Activated naive CD4-positive, alpha-beta T cell treated with anti-CD3 and anti-CD28 coated beads, Interleukin-2, amount 50 U/mL, for 24 hours (primary cell): ENCODE measurements at regions not wholly inside any gene's neighbourhood (a gene's known extent, or its start where the extent isn't known, plus 50 kb on each side); places are given as distances from the start of the nearest gene placed in this dataset.

ENCODE experiments used
- H3K27ac Mint-ChIP-seq: one replicate; pipeline ENCODE4 v1.8.0; 2021; ENCODE audit warnings: mild to moderate bottlenecking, mixed read lengths
- H3K27me3 Mint-ChIP-seq: one replicate; pipeline ENCODE4 v1.8.0; 2021; ENCODE audit warnings: mixed read lengths
- H3K36me3 Mint-ChIP-seq: one replicate; pipeline ENCODE4 v1.8.0; 2021; ENCODE audit warnings: mixed read lengths
- H3K4me1 Mint-ChIP-seq: one replicate; pipeline ENCODE4 v1.8.0; 2021; ENCODE audit warnings: mixed read lengths
- H3K4me3 Mint-ChIP-seq: one replicate; pipeline ENCODE4 v1.8.0; 2021; ENCODE audit warnings: mild to moderate bottlenecking, mixed read lengths
- H3K9me3 Mint-ChIP-seq: one replicate; pipeline ENCODE4 v1.8.0; 2021; ENCODE audit warnings: mixed read lengths

GRCh38 chr1:218633238-218633988 is 288.3 kb downstream of the TGFB2 start:
- Mint-ChIP-seq H3K9me3 (peaks cover 5% of the 10 kb centered on the region), H3K27ac (no peak overlapping the region), H3K36me3 (no peaks in the 10 kb centered on the region), H3K4me1 (no peaks in the 10 kb centered on the region), H3K4me3 (no peak overlapping the region), H3K27me3 (no peaks in the 10 kb centered on the region)

GRCh38 chr1:218634212-218634611 is 289.1 kb downstream of the TGFB2 start:
- H3K4me1 Mint-ChIP-seq = no peaks in the 10 kb centered on the region
- no peak overlapping the region for H3K4me3 Mint-ChIP-seq
- peaks cover 4% of the 10 kb centered on the region for H3K9me3 Mint-ChIP-seq
- H3K27me3 Mint-ChIP-seq = no peaks in the 10 kb centered on the region
- H3K36me3 Mint-ChIP-seq = no peaks in the 10 kb centered on the region
- no peak overlapping the region for H3K27ac Mint-ChIP-seq

DNA sequence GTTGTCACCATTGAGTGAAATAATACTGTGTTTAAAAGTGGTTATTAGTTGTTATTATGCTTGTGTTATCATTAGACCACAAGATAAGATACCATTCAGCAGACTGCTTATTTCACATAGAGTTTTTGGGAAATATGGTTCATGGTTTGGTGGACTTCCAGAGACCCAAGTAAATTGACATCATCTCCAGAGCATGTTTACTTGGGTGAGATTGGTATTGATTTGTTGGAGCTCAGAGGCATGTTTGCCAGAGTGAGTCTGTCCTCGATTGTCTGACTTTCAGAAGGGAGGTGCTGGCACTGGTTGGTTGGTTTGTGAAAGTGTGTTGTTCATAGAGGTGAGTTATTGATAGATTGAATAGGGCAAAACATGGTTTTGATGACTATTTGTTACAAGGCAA is 291.4 kb downstream of the TGFB2 start:
- H3K36me3 Mint-ChIP-seq = no peaks in the 10 kb centered on the region
- no peaks in the 10 kb centered on the region for H3K27me3 Mint-ChIP-seq
- H3K9me3 Mint-ChIP-seq = peaks cover 4% of the 10 kb centered on the region
- H3K4me3 Mint-ChIP-seq = no peak overlapping the region
- no peaks in the 10 kb centered on the region for H3K4me1 Mint-ChIP-seq
- H3K27ac Mint-ChIP-seq = no peak overlapping the region

DNA sequence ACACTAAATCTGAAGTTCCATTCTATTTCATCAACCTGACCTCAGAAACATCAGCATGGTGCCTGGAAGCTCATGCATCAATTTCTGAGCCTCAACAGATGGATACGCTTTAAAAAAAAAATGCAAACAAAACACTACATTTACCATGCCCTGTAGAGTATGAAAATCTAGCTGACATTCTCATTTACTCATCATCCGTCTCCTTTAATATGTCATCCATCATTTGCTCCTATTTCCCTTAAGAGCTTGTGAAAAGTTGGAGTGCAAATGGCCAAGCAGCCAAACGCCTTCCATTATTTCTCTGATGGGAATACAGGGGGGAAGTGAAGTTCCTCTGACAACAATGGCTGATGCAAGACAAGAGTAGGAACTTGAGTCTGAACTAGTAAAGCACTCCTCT is 295.0 kb downstream of the TGFB2 start:
- Mint-ChIP-seq H3K4me1 (no peaks in the 10 kb centered on the region), H3K27me3 (no peaks in the 10 kb centered on the region)

DNA sequence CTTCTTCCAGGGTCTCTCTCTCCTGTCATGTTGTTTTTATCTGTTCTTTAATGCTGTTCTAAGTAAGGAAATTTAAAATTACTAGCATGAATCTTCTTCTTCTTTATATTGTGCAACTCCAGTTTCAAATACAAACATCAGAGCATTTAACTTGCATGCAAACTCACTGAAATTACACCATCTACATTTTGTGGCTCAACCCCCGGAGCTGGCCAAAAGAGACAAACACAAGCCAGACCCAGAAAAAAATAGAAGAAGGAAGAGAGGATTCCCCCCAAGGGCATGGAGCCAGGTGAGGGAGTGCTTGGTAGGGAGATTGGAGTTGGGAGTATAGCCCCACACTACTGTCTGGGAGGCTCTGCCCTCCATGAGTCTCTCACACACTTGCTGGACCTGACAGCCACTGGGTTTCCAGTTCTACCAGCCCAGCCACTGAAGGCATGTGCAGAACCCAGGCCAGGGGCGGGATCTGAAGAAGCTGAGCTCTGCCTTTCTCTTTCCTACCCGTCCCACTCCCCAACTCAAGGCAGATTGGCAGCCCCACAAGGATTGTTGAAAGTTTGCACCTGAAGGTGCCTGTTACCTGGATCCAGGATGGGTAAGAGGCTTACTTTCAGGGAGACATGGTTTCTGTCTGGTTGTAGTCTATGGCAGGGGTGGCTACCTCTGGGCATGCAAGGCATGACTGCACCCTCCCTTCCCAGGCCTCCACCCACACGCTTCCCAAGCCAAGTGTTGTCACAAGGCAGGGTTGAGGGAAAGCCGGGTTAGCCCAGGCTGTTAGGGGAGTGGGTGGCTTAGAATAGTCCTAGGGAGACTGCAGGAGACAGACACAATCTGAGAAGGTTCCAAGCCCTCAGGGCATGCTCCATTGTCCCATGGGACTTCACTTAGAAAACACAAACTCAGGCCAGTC is 297.2 kb downstream of the TGFB2 start:
- no peak overlapping the region for H3K27ac Mint-ChIP-seq
- H3K36me3 Mint-ChIP-seq = no peaks in the 10 kb centered on the region
- H3K27me3 Mint-ChIP-seq = no peaks in the 10 kb centered on the region
- no peak overlapping the region for H3K4me3 Mint-ChIP-seq
- H3K4me1 Mint-ChIP-seq = no peaks in the 10 kb centered on the region
- no peaks in the 10 kb centered on the region for H3K9me3 Mint-ChIP-seq

More for the DNA sequence above, 295.0 kb downstream of the TGFB2 start:
- peaks cover 4% of the 10 kb centered on the region for H3K9me3 Mint-ChIP-seq
- H3K36me3 Mint-ChIP-seq = no peaks in the 10 kb centered on the region
- no peak overlapping the region for H3K27ac Mint-ChIP-seq
- H3K4me3 Mint-ChIP-seq = no peak overlapping the region

DNA sequence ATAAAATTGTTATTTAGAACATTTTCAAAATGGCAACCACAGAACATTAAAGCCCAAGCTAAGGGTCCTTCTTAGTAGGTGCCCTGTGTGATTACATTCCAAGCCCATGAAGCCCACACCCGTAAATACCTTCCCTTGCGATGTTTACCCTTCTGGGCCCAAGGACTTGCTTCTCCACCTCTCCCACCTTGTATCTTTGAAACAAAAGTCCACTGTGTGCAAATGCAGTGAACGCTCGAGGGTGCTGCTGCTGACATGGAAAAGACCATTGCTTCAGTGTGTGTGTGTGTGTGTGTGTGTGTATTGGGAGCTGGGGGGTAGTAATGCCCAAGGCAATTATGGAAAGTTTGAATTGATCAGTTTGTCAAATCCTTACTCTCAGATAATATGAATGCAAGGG is 298.1 kb downstream of the TGFB2 start:
- Mint-ChIP-seq H3K36me3 (no peaks in the 10 kb centered on the region), H3K4me3 (no peak overlapping the region), H3K9me3 (no peaks in the 10 kb centered on the region), H3K4me1 (no peaks in the 10 kb centered on the region), H3K27ac (no peak overlapping the region), H3K27me3 (no peaks in the 10 kb centered on the region)

DNA sequence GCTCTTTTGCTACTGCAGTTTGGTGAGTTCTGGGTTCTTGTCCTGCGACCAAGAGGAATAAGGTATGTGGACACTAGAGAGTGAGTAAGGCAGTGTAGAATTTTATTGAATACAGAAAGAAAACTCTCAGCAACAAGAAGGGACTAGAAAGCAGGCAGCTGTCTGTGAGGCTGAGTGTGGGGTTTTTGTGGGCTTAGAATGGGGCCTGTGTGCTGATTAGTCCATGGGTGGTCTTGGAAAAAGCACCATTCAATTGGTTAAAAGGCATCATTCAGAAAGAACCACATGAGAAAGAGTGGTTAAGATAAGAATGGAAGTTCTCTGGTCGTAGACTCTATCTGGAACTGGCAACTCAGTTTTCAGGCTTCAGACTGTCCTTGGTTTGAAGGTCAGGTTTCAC is 298.8 kb downstream of the TGFB2 start:
- no peaks in the 10 kb centered on the region for H3K27me3 Mint-ChIP-seq
- H3K9me3 Mint-ChIP-seq = no peaks in the 10 kb centered on the region
- H3K4me3 Mint-ChIP-seq = no peak overlapping the region
- no peaks in the 10 kb centered on the region for H3K4me1 Mint-ChIP-seq
- no peak overlapping the region for H3K27ac Mint-ChIP-seq
- no peaks in the 10 kb centered on the region for H3K36me3 Mint-ChIP-seq

- Mint-ChIP-seq H3K4me1 (no peaks in the 10 kb centered on the region), H3K9me3 (no peaks in the 10 kb centered on the region), H3K27ac (no peak overlapping the region), H3K4me3 (no peak overlapping the region), H3K27me3 (no peaks in the 10 kb centered on the region), H3K36me3 (no peaks in the 10 kb centered on the region)
These were observed 301.2 kb downstream of the TGFB2 start for GRCh38 chr1:218646288-218646687.

GRCh38 chr1:218656301-218657037 is 311.3 kb downstream of the TGFB2 start:
- H3K9me3 Mint-ChIP-seq = peaks cover 5% of the 10 kb centered on the region
- H3K4me3 Mint-ChIP-seq = no peak overlapping the region
- H3K27me3 Mint-ChIP-seq = peaks cover 2% of the 10 kb centered on the region
- no peak overlapping the region for H3K27ac Mint-ChIP-seq
- no peaks in the 10 kb centered on the region for H3K4me1 Mint-ChIP-seq
- no peaks in the 10 kb centered on the region for H3K36me3 Mint-ChIP-seq

DNA sequence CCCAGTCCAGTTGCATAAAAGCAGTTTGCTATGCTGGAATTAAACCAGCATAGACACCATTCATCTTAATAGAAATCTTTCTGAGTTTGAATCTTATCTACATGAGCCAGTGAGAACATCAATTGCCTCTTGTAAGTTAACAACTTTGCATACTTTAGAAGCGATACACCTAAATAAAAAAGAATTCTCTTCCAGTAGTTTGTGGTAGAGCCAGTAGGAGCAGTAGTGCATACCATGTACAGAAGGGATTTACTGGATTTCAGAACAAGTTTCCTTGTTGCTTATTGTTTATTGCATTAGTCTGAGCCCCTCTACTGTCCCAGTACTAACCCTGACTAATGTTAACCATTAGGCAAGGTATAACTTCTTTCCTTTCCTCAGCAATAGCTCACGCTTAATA is 313.1 kb downstream of the TGFB2 start:
- Mint-ChIP-seq H3K27ac (no peak overlapping the region), H3K27me3 (peaks cover 2% of the 10 kb centered on the region), H3K9me3 (no peaks in the 10 kb centered on the region), H3K36me3 (no peaks in the 10 kb centered on the region), H3K4me3 (no peak overlapping the region), H3K4me1 (no peaks in the 10 kb centered on the region)

GRCh38 chr1:218658899-218659298 is 313.8 kb downstream of the TGFB2 start:
- Mint-ChIP-seq H3K4me3 (no peak overlapping the region), H3K27me3 (peaks cover 2% of the 10 kb centered on the region), H3K36me3 (no peaks in the 10 kb centered on the region)

DNA sequence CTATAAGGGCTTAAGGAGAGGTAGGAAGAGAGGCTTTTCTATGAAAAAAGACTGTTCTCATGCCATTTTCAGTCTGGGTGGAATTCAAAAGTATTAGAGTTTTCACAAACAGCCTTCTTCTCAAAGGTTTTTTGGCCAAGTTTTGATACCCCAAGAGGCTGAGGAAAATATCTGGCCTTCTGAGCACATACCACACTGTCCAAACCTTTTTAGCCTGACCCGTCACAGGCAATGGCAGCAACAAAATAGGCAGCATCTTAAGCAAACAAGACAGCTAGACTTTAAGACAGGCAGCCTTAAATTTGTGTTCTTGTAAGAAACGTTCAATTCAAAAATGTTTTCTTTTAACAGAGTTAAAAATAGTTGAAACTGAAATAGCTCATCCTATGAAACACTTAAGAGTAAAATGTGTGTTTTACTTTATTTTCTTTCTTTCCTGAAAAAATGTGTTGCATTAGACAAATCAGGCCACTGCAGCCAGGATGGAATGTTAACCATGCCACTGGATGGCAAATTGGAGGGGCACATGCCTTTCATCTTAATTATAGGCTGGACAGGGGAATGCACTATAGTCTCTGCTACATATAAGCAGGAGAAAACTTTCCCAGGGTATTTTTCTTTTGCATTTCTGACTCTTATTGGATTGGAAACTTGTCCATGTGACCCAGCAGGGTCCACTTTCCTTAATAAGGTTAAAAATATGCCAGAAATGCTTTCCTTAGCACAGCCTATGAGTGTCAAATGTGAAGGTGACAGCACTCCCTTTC is 315.0 kb downstream of the TGFB2 start:
- H3K27ac Mint-ChIP-seq = no peak overlapping the region
- no peak overlapping the region for H3K4me3 Mint-ChIP-seq
- no peaks in the 10 kb centered on the region for H3K27me3 Mint-ChIP-seq

More at GRCh38 chr1:218658899-218659298, 313.8 kb downstream of the TGFB2 start:
- Mint-ChIP-seq H3K27ac (no peak overlapping the region), H3K4me1 (no peaks in the 10 kb centered on the region), H3K9me3 (no peaks in the 10 kb centered on the region)

DNA sequence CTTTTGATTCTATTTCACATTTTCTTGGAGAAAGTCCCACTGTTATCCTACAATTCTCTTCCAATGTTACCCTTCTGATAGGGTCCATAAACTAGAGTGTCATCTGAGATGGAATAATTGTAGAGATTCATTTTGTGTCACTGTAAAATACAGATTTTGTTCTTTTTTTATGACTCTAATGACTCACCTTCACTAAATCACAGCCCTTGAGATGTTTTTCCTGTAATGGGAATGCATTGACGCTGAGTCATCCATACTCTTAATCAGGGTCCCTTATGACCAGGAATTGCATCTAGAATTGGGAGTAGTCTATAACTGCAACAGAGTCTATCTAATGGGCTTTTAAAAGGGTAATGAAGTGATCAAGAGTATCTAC is 315.5 kb downstream of the TGFB2 start:
- Mint-ChIP-seq H3K4me1 (no peaks in the 10 kb centered on the region), H3K36me3 (no peaks in the 10 kb centered on the region), H3K4me3 (no peak overlapping the region), H3K27ac (no peak overlapping the region), H3K27me3 (no peaks in the 10 kb centered on the region), H3K9me3 (no peaks in the 10 kb centered on the region)

More for the DNA sequence above, 315.0 kb downstream of the TGFB2 start:
- no peaks in the 10 kb centered on the region for H3K36me3 Mint-ChIP-seq
- no peaks in the 10 kb centered on the region for H3K9me3 Mint-ChIP-seq
- H3K4me1 Mint-ChIP-seq = no peaks in the 10 kb centered on the region

GRCh38 chr1:218661411-218661810 is 316.3 kb downstream of the TGFB2 start:
- H3K27ac Mint-ChIP-seq = no peak overlapping the region
- H3K36me3 Mint-ChIP-seq = no peaks in the 10 kb centered on the region
- no peak overlapping the region for H3K4me3 Mint-ChIP-seq
- H3K4me1 Mint-ChIP-seq = no peaks in the 10 kb centered on the region
- no peaks in the 10 kb centered on the region for H3K9me3 Mint-ChIP-seq
- no peaks in the 10 kb centered on the region for H3K27me3 Mint-ChIP-seq
